MCF 10A (cell line): ENCODE measurements at regions not wholly inside any gene's neighbourhood (a gene's known extent, or its start where the extent isn't known, plus 50 kb on each side); places are given as distances from the start of the nearest gene placed in this dataset.

Source experiments
- BruUV-seq: library from RNA; stranded (reverse); fragments of 400-500 nt; replicated peaks from 2 replicates; lab custom pipeline; 2021; lab: Mats Ljungman, UMichigan
- CTCF ChIA-PET: fragments of 300-600 bp; sonication (Branson Sonifier 250); formaldehyde crosslinking; extraction: SDS; loops from one replicate; lab custom pipeline; 2021; ENCODE audit warnings: antibody characterized with exemption, inconsistent platforms; lab: Yijun Ruan, JAX
- POLR2A ChIA-PET: fragments of 300-600, 350-650 bp; sonication (Branson Sonifier 250); formaldehyde crosslinking; extraction: SDS; loops from one replicate; lab custom pipeline; 2020; ENCODE audit warnings: antibody characterized with exemption, inconsistent platforms; lab: Yijun Ruan, JAX
- DNase-seq: peaks from one replicate; pipeline ENCODE4 v3.0.0-alpha.2; 2018; ENCODE audit not compliant: unreplicated experiment
- H3K27ac Mint-ChIP-seq: one replicate; pipeline ENCODE4 v1.8.0; 2022; ENCODE audit warnings: mild to moderate bottlenecking, low read depth, mixed read lengths; ENCODE audit not compliant: unreplicated experiment
- H3K27me3 Mint-ChIP-seq: one replicate; pipeline ENCODE4 v1.8.0; 2022; ENCODE audit warnings: mixed read lengths; ENCODE audit not compliant: insufficient read depth, unreplicated experiment
- H3K36me3 Mint-ChIP-seq: one replicate; pipeline ENCODE4 v1.8.0; 2022; ENCODE audit warnings: mild to moderate bottlenecking, moderate library complexity, mixed read lengths; ENCODE audit not compliant: insufficient read depth, unreplicated experiment
- H3K4me1 Mint-ChIP-seq: one replicate; pipeline ENCODE4 v1.8.0; 2022; ENCODE audit warnings: mixed read lengths; ENCODE audit not compliant: insufficient read depth, unreplicated experiment
- H3K4me3 Mint-ChIP-seq: one replicate; pipeline ENCODE4 v1.8.0; 2022; ENCODE audit warnings: mild to moderate bottlenecking, moderate library complexity, mixed read lengths; ENCODE audit not compliant: unreplicated experiment
- H3K9me3 Mint-ChIP-seq: one replicate; pipeline ENCODE4 v1.8.0; 2022; ENCODE audit warnings: mixed read lengths; ENCODE audit not compliant: unreplicated experiment
- intact Hi-C: fragments of 100-400 bp; cut with micrococcal nuclease; formaldehyde crosslinking; loops from 2 replicates; pipeline ENCODE4 v1.14.1; 2022
- TF ChIP-seq, protein P1 (sequence below): fragments of 200-600 bp; IDR thresholded peaks from one replicate; pipeline ENCODE4 v1.8.0; 2022; ENCODE audit warnings: antibody characterized with exemption, mild to moderate bottlenecking; ENCODE audit not compliant: unreplicated experiment

GRCh38 chr3:181797431-181797830 lies 85.7 kb downstream of the SOX2 start:
- CTCF ChIA-PET, result interaction anchor here (1.0 to 1.1 kb wide), 2 partner anchors 18 to 89 kb away, joined by 4 read pairs; no protein-coding TSS in a partner anchor
- DNase-seq, result no peak
- H3K4me3 Mint-ChIP-seq, result no peak overlapping the region
- no peaks in the 10 kb centered on the region for H3K36me3 Mint-ChIP-seq
- H3K4me1 Mint-ChIP-seq, result no peaks in the 10 kb centered on the region
- H3K27me3 Mint-ChIP-seq, result no peaks in the 10 kb centered on the region
- POLR2A ChIA-PET, result interaction anchor here (0.9 kb wide), 1 partner anchor 27 kb away, joined by 3 read pairs; no protein-coding TSS in a partner anchor
- TF ChIP-seq, protein P1, sequence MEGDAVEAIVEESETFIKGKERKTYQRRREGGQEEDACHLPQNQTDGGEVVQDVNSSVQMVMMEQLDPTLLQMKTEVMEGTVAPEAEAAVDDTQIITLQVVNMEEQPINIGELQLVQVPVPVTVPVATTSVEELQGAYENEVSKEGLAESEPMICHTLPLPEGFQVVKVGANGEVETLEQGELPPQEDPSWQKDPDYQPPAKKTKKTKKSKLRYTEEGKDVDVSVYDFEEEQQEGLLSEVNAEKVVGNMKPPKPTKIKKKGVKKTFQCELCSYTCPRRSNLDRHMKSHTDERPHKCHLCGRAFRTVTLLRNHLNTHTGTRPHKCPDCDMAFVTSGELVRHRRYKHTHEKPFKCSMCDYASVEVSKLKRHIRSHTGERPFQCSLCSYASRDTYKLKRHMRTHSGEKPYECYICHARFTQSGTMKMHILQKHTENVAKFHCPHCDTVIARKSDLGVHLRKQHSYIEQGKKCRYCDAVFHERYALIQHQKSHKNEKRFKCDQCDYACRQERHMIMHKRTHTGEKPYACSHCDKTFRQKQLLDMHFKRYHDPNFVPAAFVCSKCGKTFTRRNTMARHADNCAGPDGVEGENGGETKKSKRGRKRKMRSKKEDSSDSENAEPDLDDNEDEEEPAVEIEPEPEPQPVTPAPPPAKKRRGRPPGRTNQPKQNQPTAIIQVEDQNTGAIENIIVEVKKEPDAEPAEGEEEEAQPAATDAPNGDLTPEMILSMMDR, result no peak
- intact Hi-C loops, result no loop called here
- H3K9me3 Mint-ChIP-seq, result no peaks in the 10 kb centered on the region
- no TSS peak for BruUV-seq
- no peak overlapping the region for H3K27ac Mint-ChIP-seq

- ChIA-PET POLR2A (no interaction called here), CTCF (no interaction called here)
- BruUV-seq, result no TSS peak
- Mint-ChIP-seq H3K36me3 (no peaks in the 10 kb centered on the region), H3K27me3 (no peaks in the 10 kb centered on the region), H3K4me3 (no peak overlapping the region), H3K4me1 (no peaks in the 10 kb centered on the region), H3K9me3 (no peaks in the 10 kb centered on the region), H3K27ac (no peak overlapping the region)
- TF ChIP-seq, protein P1, result no peak
- no peak for DNase-seq
- intact Hi-C loops, result no loop called here
Observed at GRCh38 chr3:181805703-181806102, 94.0 kb downstream of the SOX2 start.

- Mint-ChIP-seq H3K9me3 (no peaks in the 10 kb centered on the region), H3K27ac (no peak overlapping the region), H3K27me3 (no peaks in the 10 kb centered on the region), H3K4me3 (no peak overlapping the region), H3K36me3 (no peaks in the 10 kb centered on the region), H3K4me1 (no peaks in the 10 kb centered on the region)
- ChIA-PET CTCF (no interaction called here), POLR2A (no interaction called here)
- TF ChIP-seq, protein P1, result no peak
- intact Hi-C loops, result no loop called here
- BruUV-seq, result no TSS peak
- no peak for DNase-seq
Observed at GRCh38 chr3:181808053-181808452, 96.3 kb downstream of the SOX2 start.

DNA sequence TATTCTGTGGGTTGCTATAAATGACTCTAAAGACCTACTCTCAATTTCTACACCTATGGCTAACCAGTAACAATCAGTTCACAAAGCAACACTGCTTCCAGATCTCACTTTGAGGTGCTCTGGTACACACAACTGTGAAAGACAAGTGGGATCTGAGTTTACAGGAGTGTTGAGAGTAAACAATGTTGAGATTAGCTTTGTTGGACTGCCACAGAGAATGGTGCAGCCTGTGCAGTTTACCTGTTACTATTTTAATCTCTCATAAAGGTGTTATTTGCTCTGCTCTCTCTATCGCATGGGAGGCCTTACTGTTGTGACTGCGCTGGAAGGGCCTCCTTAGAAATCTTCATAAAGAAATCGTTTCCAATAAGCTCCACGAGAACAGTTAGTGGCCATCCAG lies 112.0 kb downstream of the SOX2 start:
- intact Hi-C loops, result no loop called here
- Mint-ChIP-seq H3K27ac (no peak overlapping the region), H3K4me3 (no peak overlapping the region), H3K4me1 (no peaks in the 10 kb centered on the region), H3K27me3 (no peaks in the 10 kb centered on the region), H3K9me3 (no peaks in the 10 kb centered on the region), H3K36me3 (no peaks in the 10 kb centered on the region)
- no peak for DNase-seq
- BruUV-seq, result no TSS peak
- POLR2A ChIA-PET, result interaction anchor here (1.0 to 1.2 kb wide), 2 partner anchors 27 to 389 kb away, joined by 3 read pairs; no protein-coding TSS in a partner anchor
- TF ChIP-seq, protein P1, result no peak
- CTCF ChIA-PET, result no interaction called here
